DND-41 (cell line): ENCODE measurements at regions not wholly inside any gene's neighbourhood (a gene's known extent, or its start where the extent isn't known, plus 50 kb on each side); places are given as distances from the start of the nearest gene placed in this dataset.

ENCODE experiments used
- EZH2 ChIP-seq: IDR thresholded peaks from 3 replicates; pipeline ENCODE4 v1.6.1; 2012; ENCODE audit warnings: borderline replicate concordance, low read depth, mild to moderate bottlenecking, moderate library complexity, low read length, inconsistent platforms; ENCODE audit not compliant: severe bottlenecking
- TF ChIP-seq, protein P1 (sequence below): IDR thresholded peaks from 2 replicates; pipeline ENCODE4 v1.5.1; 2012; ENCODE audit warnings: borderline replicate concordance, low read length, moderate library complexity, mild to moderate bottlenecking; ENCODE audit not compliant: poor library complexity, severe bottlenecking; ENCODE audit errors: extremely low read depth

DNA sequence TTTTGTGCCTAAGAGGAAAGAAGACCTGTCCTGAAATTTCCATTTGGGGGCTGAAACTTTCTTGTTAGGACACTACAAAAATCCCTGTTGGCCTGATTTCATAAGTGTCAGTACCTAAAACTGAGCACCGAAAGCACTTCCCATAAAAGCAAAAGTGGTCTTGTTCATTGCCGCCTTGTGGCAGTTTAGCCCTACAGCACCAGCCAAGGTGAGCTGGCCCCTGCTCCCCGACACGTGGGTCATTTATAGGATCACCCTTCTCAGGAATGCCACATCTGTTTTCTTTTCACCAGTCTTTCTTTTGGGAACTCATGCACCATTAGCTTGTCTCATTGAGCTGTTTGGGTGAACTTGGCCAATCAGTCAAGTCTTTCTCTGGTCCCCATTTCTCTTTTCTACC is 155.8 kb upstream of the KAZN start:
- TF ChIP-seq, protein P1, sequence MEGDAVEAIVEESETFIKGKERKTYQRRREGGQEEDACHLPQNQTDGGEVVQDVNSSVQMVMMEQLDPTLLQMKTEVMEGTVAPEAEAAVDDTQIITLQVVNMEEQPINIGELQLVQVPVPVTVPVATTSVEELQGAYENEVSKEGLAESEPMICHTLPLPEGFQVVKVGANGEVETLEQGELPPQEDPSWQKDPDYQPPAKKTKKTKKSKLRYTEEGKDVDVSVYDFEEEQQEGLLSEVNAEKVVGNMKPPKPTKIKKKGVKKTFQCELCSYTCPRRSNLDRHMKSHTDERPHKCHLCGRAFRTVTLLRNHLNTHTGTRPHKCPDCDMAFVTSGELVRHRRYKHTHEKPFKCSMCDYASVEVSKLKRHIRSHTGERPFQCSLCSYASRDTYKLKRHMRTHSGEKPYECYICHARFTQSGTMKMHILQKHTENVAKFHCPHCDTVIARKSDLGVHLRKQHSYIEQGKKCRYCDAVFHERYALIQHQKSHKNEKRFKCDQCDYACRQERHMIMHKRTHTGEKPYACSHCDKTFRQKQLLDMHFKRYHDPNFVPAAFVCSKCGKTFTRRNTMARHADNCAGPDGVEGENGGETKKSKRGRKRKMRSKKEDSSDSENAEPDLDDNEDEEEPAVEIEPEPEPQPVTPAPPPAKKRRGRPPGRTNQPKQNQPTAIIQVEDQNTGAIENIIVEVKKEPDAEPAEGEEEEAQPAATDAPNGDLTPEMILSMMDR = peak; percentile 20
- no peak for TF ChIP-seq EZH2
